NCI-H748 (cell line): ENCODE measurements at regions not wholly inside any gene's neighbourhood (a gene's known extent, or its start where the extent isn't known, plus 50 kb on each side); places are given as distances from the start of the nearest gene placed in this dataset.
"Not testable (repeated sequence)": the region's sequence is repeated elsewhere in the genome, so short reads cannot be mapped to it uniquely, and the experiment has no call there.

Source experiments
- DNase-seq: peaks from one replicate; lab custom pipeline; 2025; ENCODE audit not compliant: unreplicated experiment; lab: John Stamatoyannopoulos, UW

- no peak for DNase-seq
These were observed 195.5 kb downstream of the BCL11A start for GRCh38 chr2:60357996-60358395.

- DNase-seq: no peak
These were observed 197.1 kb downstream of the BCL11A start for GRCh38 chr2:60356346-60356745.

GRCh38 chr2:60355849-60356261, 197.6 kb downstream of the BCL11A start:
- no peak for DNase-seq

GRCh38 chr2:60354713-60355112, 198.7 kb downstream of the BCL11A start:
- DNase-seq: no peak

- no peak for DNase-seq
These were observed 199.6 kb downstream of the BCL11A start for GRCh38 chr2:60353863-60354262.

- no peak for DNase-seq
These were observed 200.1 kb downstream of the BCL11A start for GRCh38 chr2:60353406-60353800.

- DNase-seq: no peak
These were observed 200.7 kb downstream of the BCL11A start for GRCh38 chr2:60352491-60353405.

GRCh38 chr2:60351802-60352201, 201.7 kb downstream of the BCL11A start:
- no peak for DNase-seq

- DNase-seq: no peak
These were observed 202.1 kb downstream of the BCL11A start for GRCh38 chr2:60351321-60351720.

GRCh38 chr2:60350791-60351190, 202.7 kb downstream of the BCL11A start:
- no peak for DNase-seq

GRCh38 chr2:60347781-60348180, 205.7 kb downstream of the BCL11A start:
- no peak for DNase-seq

GRCh38 chr2:60342491-60342890, 211.0 kb downstream of the BCL11A start:
- not testable (repeated sequence) for DNase-seq

- no peak for DNase-seq
These were observed 212.3 kb downstream of the BCL11A start for GRCh38 chr2:60341151-60341550.

GRCh38 chr2:60339286-60339685, 214.2 kb downstream of the BCL11A start:
- DNase-seq: no peak

GRCh38 chr2:60337142-60337497, 216.3 kb downstream of the BCL11A start:
- DNase-seq: no peak

GRCh38 chr2:60336442-60337141, 216.9 kb downstream of the BCL11A start:
- DNase-seq: no peak

GRCh38 chr2:60335533-60336237, 217.8 kb downstream of the BCL11A start:
- DNase-seq: peak; percentile 43

- no peak for DNase-seq
These were observed 218.8 kb downstream of the BCL11A start for GRCh38 chr2:60334610-60335009.

- no peak for DNase-seq
These were observed 220.2 kb downstream of the BCL11A start for GRCh38 chr2:60333264-60333663.

- peak; percentile 19 for DNase-seq
These were observed 222.2 kb downstream of the BCL11A start for GRCh38 chr2:60331115-60331809.

GRCh38 chr2:60329225-60329624, 224.2 kb downstream of the BCL11A start:
- DNase-seq: no peak
